H1 (cell line): ENCODE measurements at regions not wholly inside any gene's neighbourhood (a gene's known extent, or its start where the extent isn't known, plus 50 kb on each side); places are given as distances from the start of the nearest gene placed in this dataset.

Experiments
- CBX8 ChIP-seq: fragments of 300-800, 300-1000 bp; sonication (generic); IDR thresholded peaks from 2 replicates; pipeline ENCODE4 v1.7.1; 2016; ENCODE audit warnings: low read depth, low read length, borderline replicate concordance
- CTCF ChIP-seq, 3 experiments: IDR thresholded peaks; 1 replicate in 2 of 3; 2 replicates in 1 of 3; pipeline versions ENCODE4 v1.5.1 to v1.6.1; 2011; ENCODE audit warnings: low read length in 3 of 3, mild to moderate bottlenecking in 3 of 3, inconsistent platforms in 2 of 3, low read depth in 1 of 3, moderate library complexity in 1 of 3; ENCODE audit not compliant: insufficient read depth in 1 of 3; ENCODE audit errors: control extremely low read depth in 1 of 3
- EZH2 ChIP-seq: fragments of 200-600 bp; sonication (generic); IDR thresholded peaks from 2 replicates; pipeline ENCODE4 v1.7.1; 2012; ENCODE audit warnings: low read depth, mild to moderate bottlenecking, moderate library complexity, low read length, inconsistent platforms; ENCODE audit not compliant: severe bottlenecking
- GTF2F1 ChIP-seq: IDR thresholded peaks from 2 replicates; pipeline ENCODE4 v1.6.1; 2012; ENCODE audit warnings: low read depth, low read length, improper control_type of control experiment, borderline replicate concordance
- KDM1A ChIP-seq: fragments of 200-600, 300-600 bp; sonication (generic); IDR thresholded peaks from 2 replicates; pipeline ENCODE4 v1.7.1; 2016; ENCODE audit warnings: mild to moderate bottlenecking, low read length, borderline replicate concordance
- SP1 ChIP-seq: IDR thresholded peaks from 2 replicates; pipeline ENCODE4 v1.6.1; 2011; ENCODE audit warnings: low read depth, low read length
- TAF1 ChIP-seq: IDR thresholded peaks from 2 replicates; pipeline ENCODE4 v1.6.1; 2011; ENCODE audit warnings: mild to moderate bottlenecking, low read depth, low read length

GRCh38 chr7:156091519-156092080 is 279.3 kb upstream of the SHH start:
- no peak for TF ChIP-seq CBX8
- no peak for TF ChIP-seq CTCF (IDR thresholded peaks at IDR 0.05; ENCODE audit: control extremely low read depth in 1 of 3, insufficient read depth in 1 of 3, low read depth in 1 of 3, low read length in 3 of 3)
- TF ChIP-seq EZH2: no peak
- no peak for TF ChIP-seq TAF1
- TF ChIP-seq KDM1A: no peak
- TF ChIP-seq GTF2F1: no peak
- TF ChIP-seq SP1: no peak
